ENCODE measurements at regions not wholly inside any gene's neighbourhood (a gene's known extent, or its start where the extent isn't known, plus 50 kb on each side); places are given as distances from the start of the nearest gene placed in this dataset.

DNA sequence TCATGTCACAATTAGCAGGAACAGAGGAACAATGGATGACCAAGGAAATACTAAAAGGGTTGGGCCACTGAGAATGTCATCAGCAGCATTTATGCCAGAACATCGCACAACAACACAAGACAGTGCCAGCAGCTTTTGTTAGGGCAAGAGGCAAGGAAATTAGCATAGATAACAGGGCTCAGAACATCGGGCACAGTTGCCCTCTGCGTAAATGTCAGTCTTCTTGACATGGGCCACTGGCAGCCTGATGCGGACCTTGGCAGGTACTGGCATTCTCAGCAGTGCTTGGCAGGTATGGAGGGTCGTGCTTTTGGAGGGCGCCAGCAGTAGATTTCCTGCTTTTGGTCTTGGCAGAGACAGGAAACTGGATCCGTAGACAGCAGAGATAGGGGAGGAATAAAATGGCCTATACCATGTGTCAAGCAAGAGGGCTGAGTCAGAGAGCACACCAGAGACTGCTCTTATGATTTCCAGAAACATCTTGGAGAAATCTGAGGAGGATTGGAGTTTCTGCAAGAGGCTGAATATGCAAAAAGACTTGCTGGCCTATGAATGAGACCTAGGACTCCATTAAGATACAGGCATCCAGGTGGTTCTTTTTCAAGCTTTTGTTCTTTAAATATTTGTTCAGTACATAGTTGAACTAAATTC is 371.5 kb upstream of the MTPN start:
- H3K79me2 ChIP-seq (ENCODE audit: control insufficient read depth, insufficient read depth, low read length) = no peaks in the 10 kb centered on the region
- no peak overlapping the region for H2BK15ac ChIP-seq (replicated peaks; ENCODE audit: low read depth)
- H2AK5ac ChIP-seq (ENCODE audit: low read length) = no peak overlapping the region
- H3K4me1 ChIP-seq (ENCODE audit: control insufficient read depth, low read depth, low read length) = no peaks in the 10 kb centered on the region
- no peak overlapping the region for H3K56ac ChIP-seq (ENCODE audit: low read length)
- no peak overlapping the region for H2BK120ac ChIP-seq (ENCODE audit: low read depth, low read length)
- no peak overlapping the region for H3K4me3 ChIP-seq (ENCODE audit: low read length)
- H3K36me3 ChIP-seq (ENCODE audit: control insufficient read depth, insufficient read depth, low read length) = no peaks in the 10 kb centered on the region
- no peaks in the 10 kb centered on the region for H3K79me1 ChIP-seq (ENCODE audit: low read length)
- H2BK5ac ChIP-seq (ENCODE audit: low read length) = no peak overlapping the region
- no peak overlapping the region for H4K5ac ChIP-seq (ENCODE audit: low read length)
- WGBS (ENCODE audit: extremely low coverage, insufficient coverage, low lambda C conversion rate) = no CpG with 5 or more reads among the region's 7 CpGs
- H3K4me2 ChIP-seq (ENCODE audit: low read length) = no peak overlapping the region
- H3K27me3 ChIP-seq (ENCODE audit: insufficient read depth, low read length, poor library complexity) = no peaks in the 10 kb centered on the region
- H3K4ac ChIP-seq (ENCODE audit: low read depth, low read length) = no peak overlapping the region
- H3K27ac ChIP-seq (ENCODE audit: low read depth, low read length) = no peak overlapping the region
- H3K9ac ChIP-seq (ENCODE audit: low read length) = no peak overlapping the region
- H4K8ac ChIP-seq (ENCODE audit: low read depth, low read length) = no peak overlapping the region
- H3K18ac ChIP-seq (ENCODE audit: low read length) = no peak overlapping the region
- DNase-seq = no peak
- H3K23ac ChIP-seq (ENCODE audit: low read length) = no peak overlapping the region

GRCh38 chr7:136348142-136348541 is 371.0 kb upstream of the MTPN start:
- Histone ChIP-seq H2BK5ac (ENCODE audit: low read length) (no peak overlapping the region), H3K9ac (ENCODE audit: low read length) (no peak overlapping the region), H2AK5ac (ENCODE audit: low read length) (no peak overlapping the region), H3K56ac (ENCODE audit: low read length) (no peak overlapping the region), H3K18ac (ENCODE audit: low read length) (no peak overlapping the region), H4K8ac (ENCODE audit: low read depth, low read length) (no peak overlapping the region), H3K27me3 (ENCODE audit: insufficient read depth, low read length, poor library complexity) (no peaks in the 10 kb centered on the region), H3K79me1 (ENCODE audit: low read length) (no peaks in the 10 kb centered on the region), H3K4ac (ENCODE audit: low read depth, low read length) (no peak overlapping the region), H3K23ac (ENCODE audit: low read length) (no peak overlapping the region), H3K4me3 (ENCODE audit: low read length) (no peak overlapping the region), H3K27ac (ENCODE audit: low read depth, low read length) (no peak overlapping the region), H3K4me2 (ENCODE audit: low read length) (no peak overlapping the region), H3K79me2 (ENCODE audit: control insufficient read depth, insufficient read depth, low read length) (no peaks in the 10 kb centered on the region), H2BK15ac (replicated peaks; ENCODE audit: low read depth) (no peak overlapping the region), H3K4me1 (ENCODE audit: control insufficient read depth, low read depth, low read length) (no peaks in the 10 kb centered on the region), H2BK120ac (ENCODE audit: low read depth, low read length) (no peak overlapping the region), H4K5ac (ENCODE audit: low read length) (no peak overlapping the region), H3K36me3 (ENCODE audit: control insufficient read depth, insufficient read depth, low read length) (no peaks in the 10 kb centered on the region)
- WGBS (ENCODE audit: extremely low coverage, insufficient coverage, low lambda C conversion rate) = no CpG with 5 or more reads among the region's 3 CpGs
- no peak for DNase-seq

- no peak overlapping the region for H3K27ac ChIP-seq (ENCODE audit: low read depth, low read length)
- no peak overlapping the region for H3K4me3 ChIP-seq (ENCODE audit: low read length)
- no peaks in the 10 kb centered on the region for H3K4me1 ChIP-seq (ENCODE audit: control insufficient read depth, low read depth, low read length)
- no peaks in the 10 kb centered on the region for H3K79me1 ChIP-seq (ENCODE audit: low read length)
- no peak overlapping the region for H4K8ac ChIP-seq (ENCODE audit: low read depth, low read length)
- no peak overlapping the region for H3K4ac ChIP-seq (ENCODE audit: low read depth, low read length)
- no peak overlapping the region for H2BK120ac ChIP-seq (ENCODE audit: low read depth, low read length)
- no peaks in the 10 kb centered on the region for H3K36me3 ChIP-seq (ENCODE audit: control insufficient read depth, insufficient read depth, low read length)
- no peaks in the 10 kb centered on the region for H3K27me3 ChIP-seq (ENCODE audit: insufficient read depth, low read length, poor library complexity)
- no peak overlapping the region for H2BK5ac ChIP-seq (ENCODE audit: low read length)
- H3K56ac ChIP-seq (ENCODE audit: low read length) = no peak overlapping the region
- no peak overlapping the region for H2AK5ac ChIP-seq (ENCODE audit: low read length)
- WGBS (ENCODE audit: extremely low coverage, insufficient coverage, low lambda C conversion rate) = no CpG with 5 or more reads among the region's 1 CpG
- H3K9ac ChIP-seq (ENCODE audit: low read length) = no peak overlapping the region
- H3K79me2 ChIP-seq (ENCODE audit: control insufficient read depth, insufficient read depth, low read length) = no peaks in the 10 kb centered on the region
- no peak for DNase-seq
- H3K23ac ChIP-seq (ENCODE audit: low read length) = no peak overlapping the region
- no peak overlapping the region for H4K5ac ChIP-seq (ENCODE audit: low read length)
- H2BK15ac ChIP-seq (replicated peaks; ENCODE audit: low read depth) = no peak overlapping the region
- H3K4me2 ChIP-seq (ENCODE audit: low read length) = no peak overlapping the region
- no peak overlapping the region for H3K18ac ChIP-seq (ENCODE audit: low read length)
These were observed 370.3 kb upstream of the MTPN start for GRCh38 chr7:136347488-136347887.

GRCh38 chr7:136342251-136342650 is 365.1 kb upstream of the MTPN start:
- no peak overlapping the region for H2BK5ac ChIP-seq (ENCODE audit: low read length)
- H3K27me3 ChIP-seq (ENCODE audit: insufficient read depth, low read length, poor library complexity) = no peaks in the 10 kb centered on the region
- H3K79me2 ChIP-seq (ENCODE audit: control insufficient read depth, insufficient read depth, low read length) = no peaks in the 10 kb centered on the region
- H3K56ac ChIP-seq (ENCODE audit: low read length) = no peak overlapping the region
- H3K4me2 ChIP-seq (ENCODE audit: low read length) = no peak overlapping the region
- H3K27ac ChIP-seq (ENCODE audit: low read depth, low read length) = no peak overlapping the region
- H3K9ac ChIP-seq (ENCODE audit: low read length) = no peak overlapping the region
- H3K4me1 ChIP-seq (ENCODE audit: control insufficient read depth, low read depth, low read length) = no peaks in the 10 kb centered on the region
- no peak overlapping the region for H2BK120ac ChIP-seq (ENCODE audit: low read depth, low read length)
- no peak overlapping the region for H4K8ac ChIP-seq (ENCODE audit: low read depth, low read length)
- no peak overlapping the region for H4K5ac ChIP-seq (ENCODE audit: low read length)
- H3K4ac ChIP-seq (ENCODE audit: low read depth, low read length) = no peak overlapping the region
- no peak overlapping the region for H2AK5ac ChIP-seq (ENCODE audit: low read length)
- no peak overlapping the region for H3K4me3 ChIP-seq (ENCODE audit: low read length)
- no peak for DNase-seq
- no peak overlapping the region for H3K18ac ChIP-seq (ENCODE audit: low read length)
- no peaks in the 10 kb centered on the region for H3K79me1 ChIP-seq (ENCODE audit: low read length)
- no peak overlapping the region for H2BK15ac ChIP-seq (replicated peaks; ENCODE audit: low read depth)
- H3K36me3 ChIP-seq (ENCODE audit: control insufficient read depth, insufficient read depth, low read length) = no peaks in the 10 kb centered on the region
- H3K23ac ChIP-seq (ENCODE audit: low read length) = no peak overlapping the region

- no peak overlapping the region for H3K23ac ChIP-seq (ENCODE audit: low read length)
- H2BK120ac ChIP-seq (ENCODE audit: low read depth, low read length) = no peak overlapping the region
- no peak overlapping the region for H3K27ac ChIP-seq (ENCODE audit: low read depth, low read length)
- H3K18ac ChIP-seq (ENCODE audit: low read length) = no peak overlapping the region
- H3K79me2 ChIP-seq (ENCODE audit: control insufficient read depth, insufficient read depth, low read length) = no peaks in the 10 kb centered on the region
- H4K8ac ChIP-seq (ENCODE audit: low read depth, low read length) = no peak overlapping the region
- H2BK5ac ChIP-seq (ENCODE audit: low read length) = no peak overlapping the region
- H3K4ac ChIP-seq (ENCODE audit: low read depth, low read length) = no peak overlapping the region
- no peak overlapping the region for H3K56ac ChIP-seq (ENCODE audit: low read length)
- H4K5ac ChIP-seq (ENCODE audit: low read length) = no peak overlapping the region
- H3K4me2 ChIP-seq (ENCODE audit: low read length) = no peak overlapping the region
- DNase-seq = no peak
- no peak overlapping the region for H3K9ac ChIP-seq (ENCODE audit: low read length)
- no peak overlapping the region for H3K4me3 ChIP-seq (ENCODE audit: low read length)
- H3K4me1 ChIP-seq (ENCODE audit: control insufficient read depth, low read depth, low read length) = no peaks in the 10 kb centered on the region
- no peaks in the 10 kb centered on the region for H3K79me1 ChIP-seq (ENCODE audit: low read length)
- H3K36me3 ChIP-seq (ENCODE audit: control insufficient read depth, insufficient read depth, low read length) = no peaks in the 10 kb centered on the region
- H2BK15ac ChIP-seq (replicated peaks; ENCODE audit: low read depth) = no peak overlapping the region
- H2AK5ac ChIP-seq (ENCODE audit: low read length) = no peak overlapping the region
- H3K27me3 ChIP-seq (ENCODE audit: insufficient read depth, low read length, poor library complexity) = no peaks in the 10 kb centered on the region
These were observed 362.3 kb upstream of the MTPN start for GRCh38 chr7:136339464-136339863.

GRCh38 chr7:136336932-136337331 is 359.8 kb upstream of the MTPN start:
- no peak overlapping the region for H2BK5ac ChIP-seq (ENCODE audit: low read length)
- H3K4me2 ChIP-seq (ENCODE audit: low read length) = no peak overlapping the region
- H4K8ac ChIP-seq (ENCODE audit: low read depth, low read length) = no peak overlapping the region
- no peak overlapping the region for H3K9ac ChIP-seq (ENCODE audit: low read length)
- no peak overlapping the region for H2AK5ac ChIP-seq (ENCODE audit: low read length)
- no peak overlapping the region for H2BK120ac ChIP-seq (ENCODE audit: low read depth, low read length)
- H3K36me3 ChIP-seq (ENCODE audit: control insufficient read depth, insufficient read depth, low read length) = no peaks in the 10 kb centered on the region
- no peak overlapping the region for H3K23ac ChIP-seq (ENCODE audit: low read length)
- no peak overlapping the region for H3K27ac ChIP-seq (ENCODE audit: low read depth, low read length)
- no peak overlapping the region for H3K56ac ChIP-seq (ENCODE audit: low read length)
- H3K79me2 ChIP-seq (ENCODE audit: control insufficient read depth, insufficient read depth, low read length) = no peaks in the 10 kb centered on the region
- H3K4me3 ChIP-seq (ENCODE audit: low read length) = no peak overlapping the region
- H3K4ac ChIP-seq (ENCODE audit: low read depth, low read length) = no peak overlapping the region
- no CpG with 5 or more reads among the region's 2 CpGs for WGBS (ENCODE audit: extremely low coverage, insufficient coverage, low lambda C conversion rate)
- DNase-seq = no peak
- H2BK15ac ChIP-seq (replicated peaks; ENCODE audit: low read depth) = no peak overlapping the region
- H3K79me1 ChIP-seq (ENCODE audit: low read length) = no peaks in the 10 kb centered on the region
- no peaks in the 10 kb centered on the region for H3K4me1 ChIP-seq (ENCODE audit: control insufficient read depth, low read depth, low read length)
- no peak overlapping the region for H3K18ac ChIP-seq (ENCODE audit: low read length)
- H4K5ac ChIP-seq (ENCODE audit: low read length) = no peak overlapping the region
- H3K27me3 ChIP-seq (ENCODE audit: insufficient read depth, low read length, poor library complexity) = no peaks in the 10 kb centered on the region
